ENCODE measurements at regions not wholly inside any gene's neighbourhood (a gene's known extent, or its start where the extent isn't known, plus 50 kb on each side); places are given as distances from the start of the nearest gene placed in this dataset.

DNA sequence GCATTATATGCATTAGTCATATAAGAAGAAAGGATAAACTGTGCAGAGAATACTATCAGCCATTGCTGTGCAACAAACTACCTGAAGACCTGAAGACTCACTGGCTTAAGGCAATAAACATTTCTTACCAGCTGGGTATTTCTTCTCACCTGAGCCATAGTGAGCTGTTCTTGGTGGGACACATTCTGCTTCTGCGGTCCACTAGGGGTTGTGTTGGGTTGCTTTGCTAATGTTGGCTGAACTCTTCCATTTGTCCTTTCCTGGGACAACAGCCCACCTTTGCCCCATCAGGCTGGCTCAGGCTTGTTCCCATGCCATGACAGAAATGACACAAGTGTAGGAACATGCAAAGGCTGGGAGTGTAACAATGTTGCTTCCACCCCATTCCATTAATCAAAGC is 388.6 kb downstream of the PCDH7 start:
- DNase-seq, result no peak

DNA sequence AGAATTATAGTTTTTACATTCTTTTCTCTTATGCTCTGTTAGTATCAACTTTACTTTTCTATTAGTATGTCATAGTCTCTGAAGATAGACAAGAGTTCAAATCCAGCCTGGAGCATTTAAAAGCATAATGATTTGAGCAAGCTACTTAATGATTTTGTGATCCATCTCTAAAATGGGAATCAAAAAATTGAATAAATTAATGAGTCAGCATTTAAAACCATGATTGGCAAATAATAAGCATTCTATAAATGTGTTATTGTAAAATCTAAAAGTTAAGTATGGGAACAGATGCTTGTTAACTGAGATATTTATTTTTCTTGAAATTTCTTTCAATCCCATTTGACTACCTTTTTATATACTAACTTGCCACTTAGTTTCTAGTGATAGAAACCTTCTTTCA is 391.6 kb downstream of the PCDH7 start:
- no peak for DNase-seq

DNA sequence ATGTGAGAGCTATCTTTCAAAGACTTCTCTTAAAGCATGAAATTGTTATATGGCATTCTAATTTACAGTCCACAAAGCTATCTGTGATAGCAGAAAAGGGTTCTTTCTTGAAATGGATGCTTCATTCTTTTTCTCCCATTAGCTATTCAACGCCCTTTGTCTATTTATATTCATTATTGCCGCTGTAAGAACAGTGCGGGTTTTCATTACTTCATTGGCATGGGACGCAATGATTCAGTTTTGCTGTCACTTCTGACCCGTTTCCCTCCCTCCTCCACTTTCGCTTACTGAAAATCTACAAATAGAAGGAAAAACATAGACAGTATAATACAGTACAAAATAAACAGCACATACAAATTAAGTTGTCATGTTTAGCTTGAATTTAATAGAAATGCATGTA is 394.6 kb downstream of the PCDH7 start:
- DNase-seq, result no peak

DNA sequence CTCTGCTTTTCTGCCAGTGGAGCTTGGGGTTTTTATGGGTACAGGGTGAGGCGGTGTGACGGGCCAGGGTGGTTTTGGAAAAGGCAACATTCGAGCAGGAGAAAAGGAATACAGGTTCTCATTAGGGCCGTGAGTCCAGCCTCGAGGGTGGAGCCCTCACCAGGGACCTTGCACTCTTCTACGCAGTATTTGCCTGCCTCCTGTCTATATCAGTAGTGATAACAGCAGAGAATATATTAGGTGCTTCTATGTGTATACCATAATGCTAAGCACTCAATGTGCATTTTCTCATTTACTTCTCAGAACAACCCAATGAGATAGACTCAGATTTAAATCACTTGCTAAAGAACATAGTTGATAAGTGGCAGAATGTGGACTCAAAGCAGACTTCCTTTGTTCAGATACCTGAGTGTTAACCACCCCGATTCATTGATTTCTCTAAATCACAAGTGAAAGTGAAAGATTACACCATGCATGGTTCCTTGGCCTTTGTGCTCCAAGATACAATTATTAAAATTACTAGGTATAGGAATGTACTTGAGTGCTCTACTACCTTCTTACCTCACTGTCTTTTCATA is 403.9 kb downstream of the PCDH7 start:
- DNase-seq, result no peak

DNA sequence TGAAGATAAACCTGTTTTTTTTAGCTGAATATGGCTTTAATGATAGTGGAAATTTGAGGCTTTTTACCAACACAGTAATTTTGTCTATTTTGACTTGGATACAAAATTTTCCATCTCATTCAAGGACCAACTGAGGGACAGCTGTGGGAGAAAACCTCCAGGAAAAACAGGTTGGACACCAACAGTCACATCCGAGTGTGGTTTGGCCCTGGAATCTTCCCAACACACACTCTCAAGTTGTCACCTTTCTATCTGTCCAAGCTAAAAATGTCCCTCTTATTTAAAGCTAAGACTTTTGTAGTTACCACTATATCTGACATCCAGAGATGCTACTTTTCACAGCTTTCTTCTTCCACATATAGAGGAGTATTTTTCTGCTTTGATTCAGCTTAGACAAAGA is 404.9 kb downstream of the PCDH7 start:
- no peak for DNase-seq

DNA sequence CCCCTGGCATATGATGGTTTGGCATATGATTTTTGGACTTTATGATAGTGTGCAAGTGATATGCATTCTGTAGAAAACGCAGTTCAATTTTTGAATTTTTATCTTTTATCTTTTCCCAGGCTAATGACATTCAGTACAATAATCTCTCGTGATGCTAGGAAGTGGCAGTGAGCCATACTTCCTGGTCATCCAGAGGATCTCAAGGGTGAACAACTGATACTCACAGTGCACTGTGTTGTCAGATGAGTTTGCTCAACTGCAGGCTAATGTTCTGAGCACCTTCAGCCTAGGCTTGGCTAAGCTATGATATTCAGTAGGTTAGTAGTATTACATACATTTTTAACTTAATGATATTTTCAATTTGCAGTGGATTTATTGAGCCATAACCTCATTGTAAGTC is 405.3 kb downstream of the PCDH7 start:
- no peak for DNase-seq

DNA sequence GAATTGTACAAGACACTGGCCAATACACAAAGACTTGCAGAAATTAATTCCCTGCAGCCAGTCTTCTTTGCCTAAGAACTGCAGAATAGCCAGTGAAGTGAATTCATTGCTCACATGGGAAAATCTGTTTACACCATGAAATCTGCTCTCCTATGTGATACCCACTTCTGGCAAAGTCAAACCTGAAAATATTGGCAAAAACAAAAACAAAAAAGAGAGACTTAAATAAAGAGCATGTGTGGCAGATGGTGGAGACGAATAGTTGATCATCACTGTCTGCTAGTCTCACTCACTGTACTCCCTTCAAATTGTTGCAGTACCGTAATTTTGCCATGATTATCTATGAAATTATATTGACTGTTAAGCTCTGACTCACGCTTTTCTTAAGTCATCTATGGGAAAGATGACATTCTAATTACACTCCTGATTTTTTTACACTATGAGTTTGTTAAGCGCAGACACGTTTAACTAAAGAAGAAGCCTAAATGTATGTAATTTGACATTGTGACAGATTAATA is 406.8 kb downstream of the PCDH7 start:
- DNase-seq, result no peak

DNA sequence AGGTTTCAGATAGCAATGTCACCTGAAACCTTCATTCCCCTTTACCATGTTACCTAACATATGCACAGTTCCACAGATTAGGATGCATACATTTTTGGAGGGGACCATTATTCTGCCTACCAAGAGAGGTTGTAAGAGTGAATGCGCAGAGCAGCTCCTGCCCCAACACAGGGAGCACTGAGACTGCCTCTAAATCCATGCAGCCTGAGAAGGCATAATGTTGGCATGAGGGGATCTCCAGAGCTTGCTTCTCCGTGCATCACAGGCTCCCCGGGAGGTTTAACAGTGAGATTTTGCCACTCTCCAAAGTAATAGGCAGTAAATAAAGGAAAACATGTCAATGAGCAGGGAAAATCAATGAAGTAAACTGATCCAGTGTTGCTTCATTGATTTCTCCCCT is 410.8 kb downstream of the PCDH7 start:
- no peak for DNase-seq

DNA sequence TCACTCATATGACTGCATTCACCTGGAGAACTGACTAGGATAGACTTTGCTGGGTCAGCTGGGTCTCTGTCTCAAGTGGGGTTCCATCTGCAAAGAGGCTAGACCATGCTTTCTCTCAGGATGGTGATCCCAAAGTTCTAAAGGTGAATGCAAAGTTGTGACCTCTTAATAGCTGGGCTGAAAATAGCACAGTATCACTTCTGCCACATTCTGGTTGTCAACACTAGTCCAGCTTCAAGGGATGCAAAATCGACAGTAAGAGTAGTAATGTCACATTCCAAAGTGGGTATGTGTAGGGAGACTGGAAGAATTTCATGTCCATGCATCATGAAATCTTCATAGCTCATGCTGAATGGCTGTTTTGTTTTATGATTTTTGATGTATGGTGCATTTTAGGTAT is 414.6 kb downstream of the PCDH7 start:
- DNase-seq, result no peak

DNA sequence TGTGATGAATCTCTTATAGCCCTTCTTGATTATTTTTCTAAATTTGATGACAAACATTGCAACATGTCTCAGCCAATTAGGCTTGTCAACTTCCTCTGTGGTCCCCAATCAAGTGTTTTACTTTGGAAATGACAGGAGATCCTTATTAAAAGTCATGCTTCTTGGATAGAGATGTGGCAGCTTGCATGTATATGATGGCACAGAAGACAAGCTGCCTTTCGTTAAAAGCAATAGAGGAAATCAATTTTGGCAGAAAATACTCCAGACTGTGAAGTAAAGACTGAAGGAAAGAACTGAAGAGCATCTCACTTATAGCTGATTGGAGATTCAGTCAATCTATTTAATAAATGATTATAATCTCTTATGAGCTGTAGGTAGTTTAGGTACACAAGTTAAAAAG is 419.6 kb downstream of the PCDH7 start:
- DNase-seq, result no peak

DNA sequence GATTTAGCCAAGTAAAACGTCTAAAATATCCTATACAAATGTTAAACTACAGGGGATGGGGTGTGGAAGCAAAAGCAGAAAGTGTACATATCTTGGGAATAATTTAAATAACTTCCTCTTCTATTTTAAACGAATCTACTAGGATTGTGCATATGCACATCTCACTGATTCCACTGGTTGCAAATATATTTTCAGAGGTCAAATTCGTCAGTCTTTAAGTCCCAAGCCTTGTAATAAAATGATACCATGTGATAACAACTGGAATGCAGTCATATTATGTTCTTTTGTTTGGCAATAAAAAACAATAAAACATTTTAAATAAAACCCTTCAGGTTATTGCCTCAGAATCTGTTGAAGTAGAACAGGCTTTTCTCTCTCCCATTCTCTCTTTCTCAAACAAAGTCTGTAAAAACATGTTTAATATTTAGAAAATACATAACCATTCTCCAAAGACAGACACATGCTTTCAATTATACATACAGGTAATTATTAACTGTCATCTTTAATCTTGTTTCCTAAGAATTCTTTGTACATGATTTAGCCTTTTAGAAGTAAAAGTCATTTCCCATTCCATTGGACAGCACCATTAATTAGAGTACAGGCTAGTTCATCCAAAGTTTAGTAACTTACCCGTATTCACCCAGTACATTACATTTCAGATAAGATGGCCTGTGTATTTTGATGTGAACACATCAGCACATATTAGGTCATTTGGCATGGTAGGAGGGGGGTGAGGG is 421.1 kb downstream of the PCDH7 start:
- DNase-seq, result no peak

DNA sequence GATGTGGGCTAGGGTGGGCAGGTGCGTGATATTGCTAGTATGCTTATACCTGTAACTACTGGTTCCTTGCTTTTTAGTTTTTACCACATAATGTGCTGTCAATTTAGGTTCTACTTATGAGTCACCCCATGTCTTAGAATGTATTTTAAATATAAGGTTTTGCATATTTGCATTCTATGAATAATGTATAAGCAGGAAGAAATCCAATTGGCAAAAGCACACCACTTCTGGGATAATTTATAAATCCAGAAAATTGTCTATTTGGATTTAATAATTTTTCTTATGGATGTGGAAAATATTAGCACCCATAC is 421.6 kb downstream of the PCDH7 start:
- DNase-seq, result no peak

DNA sequence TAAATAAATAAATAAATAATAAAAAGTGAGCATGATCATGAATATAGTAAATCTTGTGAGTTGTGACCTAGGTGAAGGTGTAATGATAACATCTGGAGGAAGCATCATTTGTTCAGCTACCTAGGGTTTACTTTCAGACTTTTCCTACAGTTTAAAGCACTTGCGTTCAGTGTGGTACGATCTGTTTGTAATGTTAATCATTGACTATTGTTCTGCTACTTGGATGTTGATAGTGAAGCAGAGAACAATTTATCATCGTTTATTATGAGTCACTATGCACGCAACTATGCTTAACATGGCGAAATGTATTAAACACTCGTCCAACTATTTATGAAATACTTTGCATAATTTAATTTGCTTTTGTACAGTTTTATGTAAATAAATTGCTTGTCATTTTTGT is 426.2 kb downstream of the PCDH7 start:
- DNase-seq, result no peak

DNA sequence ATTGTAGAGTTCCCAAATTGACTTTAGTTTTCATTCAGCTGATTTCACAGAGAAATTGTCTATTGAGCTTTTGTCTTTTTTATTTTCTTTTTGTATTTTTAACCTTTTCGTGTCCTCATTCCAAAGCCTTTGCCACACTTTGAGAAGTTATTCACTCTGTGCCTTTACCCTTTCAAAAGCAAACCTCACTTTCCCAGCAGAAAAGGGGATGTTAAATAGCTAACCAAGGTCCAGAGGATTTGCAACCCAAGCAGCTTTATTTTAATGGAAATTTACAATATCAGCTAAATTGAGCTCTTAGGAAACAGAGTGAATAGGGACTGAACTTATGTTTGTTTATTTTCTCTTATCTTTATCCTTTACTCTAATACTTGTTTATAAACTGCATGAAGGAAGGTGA is 428.8 kb downstream of the PCDH7 start:
- no peak for DNase-seq

DNA sequence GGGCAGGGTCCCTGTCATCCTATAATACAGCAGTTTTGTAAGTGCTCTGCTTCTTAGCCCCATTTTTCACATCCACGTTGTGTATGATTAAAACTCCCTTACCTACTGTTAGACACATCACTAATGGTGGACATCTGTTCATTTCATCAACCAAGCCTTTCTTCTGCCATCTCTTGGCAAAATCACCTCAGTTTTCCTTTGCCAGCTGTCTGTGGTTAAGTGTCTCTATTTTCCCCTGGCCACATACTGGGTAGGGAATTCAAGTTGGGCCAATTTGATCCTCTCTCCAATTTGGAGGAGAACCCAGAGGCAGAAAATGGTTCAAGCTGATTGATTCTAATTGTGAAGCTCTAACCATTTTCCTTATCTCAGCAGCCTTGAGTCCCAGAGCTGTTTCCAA is 436.1 kb downstream of the PCDH7 start:
- DNase-seq, result no peak

DNA sequence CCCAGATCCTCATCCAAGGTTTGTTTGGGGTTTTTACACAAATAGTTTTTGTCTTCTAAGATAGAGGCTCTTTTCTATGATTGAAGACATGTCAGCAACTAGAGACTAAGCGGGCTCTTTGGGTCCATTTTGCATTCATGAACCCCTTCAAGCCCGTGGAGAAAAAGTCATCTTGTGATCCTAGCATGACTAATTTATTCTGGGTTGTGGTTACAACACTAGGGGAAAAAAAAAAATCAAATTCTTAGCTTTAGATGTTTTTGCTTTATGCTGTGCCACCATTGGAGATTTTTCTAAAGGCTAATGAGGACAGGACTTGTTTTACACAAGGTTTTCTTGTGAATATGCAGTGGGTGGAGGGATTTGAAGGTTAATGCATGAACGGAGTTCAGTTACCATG is 440.0 kb downstream of the PCDH7 start:
- no peak for DNase-seq

DNA sequence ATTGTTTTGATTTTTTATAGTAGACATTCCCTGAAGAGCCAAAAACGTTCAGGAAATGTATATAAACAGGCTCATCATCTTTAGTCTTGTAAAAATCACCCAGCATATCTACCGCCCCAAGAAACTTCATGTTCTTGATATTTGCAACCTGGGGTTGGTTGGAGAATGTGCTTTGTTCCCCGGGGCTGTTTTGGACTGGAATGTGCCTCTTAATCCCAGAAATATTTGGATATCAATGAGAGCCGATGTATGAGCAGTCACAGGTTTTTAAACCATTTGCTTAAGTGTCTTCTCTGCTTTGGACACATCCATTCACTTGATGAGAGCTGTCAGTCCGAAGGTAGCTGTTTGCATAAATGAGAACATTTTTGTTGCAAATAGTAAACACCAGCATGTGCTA is 449.7 kb downstream of the PCDH7 start:
- DNase-seq, result no peak

DNA sequence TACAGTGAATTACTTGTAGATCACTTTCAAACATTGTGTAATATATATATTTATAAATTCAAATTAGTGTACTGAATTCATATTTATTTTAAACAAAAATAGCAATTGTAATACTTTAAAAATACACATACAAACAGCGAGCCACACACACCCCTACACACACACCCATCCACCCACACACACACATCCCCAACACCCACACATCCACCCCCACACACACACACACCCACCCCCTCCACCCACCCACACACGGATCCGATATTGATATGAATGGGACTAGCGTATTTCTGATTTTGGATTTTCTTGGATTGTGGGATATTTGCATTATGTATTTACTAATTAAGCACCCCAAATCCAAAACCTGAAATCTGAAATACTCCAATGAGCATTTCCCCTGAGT is 451.2 kb downstream of the PCDH7 start:
- DNase-seq, result no peak

DNA sequence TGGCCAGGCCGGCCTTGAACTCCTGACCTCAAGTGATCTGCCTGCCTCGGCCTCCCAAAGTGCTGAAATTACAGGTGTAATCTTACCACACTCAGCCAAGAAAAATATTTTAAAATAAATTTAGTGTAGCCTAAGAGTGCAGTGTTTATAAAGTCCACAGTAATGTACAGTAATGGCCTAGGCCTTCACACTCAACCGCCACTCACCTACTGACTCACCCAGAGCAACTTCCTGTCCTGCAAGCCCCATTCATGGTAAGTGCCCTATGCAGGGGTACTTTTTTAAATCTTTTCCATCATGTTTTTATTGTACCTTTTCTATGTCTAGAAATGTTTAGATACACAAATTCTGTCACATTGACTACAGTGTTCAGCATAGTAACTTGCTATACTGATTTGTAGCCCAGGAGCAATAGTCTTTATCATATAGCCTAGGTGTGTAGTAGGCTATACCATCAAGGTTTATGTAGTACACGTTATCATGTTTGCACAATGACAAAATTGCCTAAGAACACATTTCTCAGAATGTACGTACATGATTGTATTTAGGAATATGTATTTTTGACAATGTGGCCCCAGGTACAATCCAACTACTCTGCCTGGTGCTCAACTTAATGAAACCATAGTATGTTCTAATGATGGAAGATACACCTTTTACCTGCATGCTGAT is 455.2 kb downstream of the PCDH7 start:
- DNase-seq, result no peak

DNA sequence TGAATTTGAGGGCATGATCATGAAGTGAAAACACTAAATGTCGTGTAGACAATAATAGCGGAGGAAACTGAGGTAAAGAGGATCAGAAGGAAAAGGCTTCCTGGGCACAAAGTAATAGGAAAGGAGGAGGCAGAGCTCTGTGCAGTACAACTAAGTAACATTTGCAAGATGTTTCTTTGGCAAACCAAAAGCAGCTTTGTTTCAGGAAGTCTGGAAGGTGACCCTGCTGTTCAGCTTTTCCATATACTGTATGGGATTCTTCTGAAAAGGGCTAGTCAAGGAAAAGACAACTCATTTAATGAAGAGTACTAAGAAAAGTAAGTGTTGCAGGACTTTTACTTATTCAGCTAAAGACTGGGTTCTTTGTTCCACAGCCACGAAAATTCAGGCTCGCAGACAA is 463.1 kb downstream of the PCDH7 start:
- DNase-seq, result no peak

DNA sequence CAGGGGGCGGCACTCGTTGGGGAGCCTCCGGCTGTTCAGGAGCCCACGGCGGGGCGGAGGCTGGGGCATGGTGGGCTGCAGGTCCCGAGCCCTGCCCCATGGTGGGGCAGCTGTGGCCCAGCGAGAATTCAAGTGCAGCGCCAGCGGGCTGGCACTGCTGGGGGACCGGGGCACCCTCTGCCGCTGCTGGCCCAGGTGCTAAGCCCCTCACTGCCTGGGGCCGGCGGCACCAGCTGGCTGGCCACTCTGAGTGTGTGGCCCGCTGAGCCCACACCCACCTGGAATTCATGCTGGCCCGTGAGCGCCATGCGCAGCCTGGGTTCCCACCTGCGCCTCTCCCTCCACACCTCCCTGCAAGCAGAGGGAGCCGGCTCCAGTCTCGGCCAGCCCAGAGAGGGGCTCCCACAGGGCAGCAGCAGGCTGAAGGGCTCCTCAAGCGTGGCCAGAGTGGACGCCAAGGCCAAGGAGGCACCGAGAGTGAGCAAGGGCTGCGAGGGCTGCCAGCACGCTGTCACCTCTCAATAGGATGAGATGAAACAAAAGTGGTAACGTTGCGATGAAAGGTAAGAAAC is 464.9 kb downstream of the PCDH7 start:
- DNase-seq, result no peak

DNA sequence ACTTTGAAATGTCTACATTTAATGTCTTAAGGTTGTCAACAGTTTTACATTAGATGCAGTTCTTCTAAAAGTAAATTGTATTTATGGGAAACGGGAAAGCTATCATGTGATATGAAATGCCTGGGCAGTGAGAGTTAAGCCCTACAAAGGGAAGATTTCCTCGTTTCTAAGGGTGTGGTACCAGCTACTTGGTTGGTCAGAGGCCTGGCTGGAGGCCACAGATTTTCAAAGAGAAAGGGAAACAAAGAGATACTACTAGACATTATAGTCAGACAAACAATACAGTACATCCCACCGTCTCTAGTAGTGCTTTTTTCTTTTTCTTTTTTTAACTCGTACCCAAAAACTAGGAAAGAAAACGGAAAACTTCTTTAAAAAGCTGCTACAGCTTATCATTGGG is 467.8 kb downstream of the PCDH7 start:
- DNase-seq, result no peak

DNA sequence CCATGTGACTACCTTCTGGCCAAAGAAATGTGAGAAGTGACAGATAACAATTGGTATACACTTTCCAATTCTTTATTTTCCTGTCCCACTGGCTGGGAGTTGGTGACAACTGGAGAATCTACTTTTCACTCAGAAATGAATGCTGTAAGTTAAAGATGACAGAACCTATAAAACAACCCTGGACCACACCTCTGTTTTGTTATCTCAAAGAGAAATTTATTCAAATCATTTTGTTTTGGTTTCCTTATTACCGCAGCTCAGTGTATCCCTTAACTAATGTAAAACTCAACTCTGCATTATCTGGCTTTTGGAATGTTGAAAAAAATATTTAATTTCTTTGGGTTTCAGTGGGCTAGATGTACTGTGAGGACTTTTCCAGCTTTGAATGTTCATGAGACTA is 469.8 kb downstream of the PCDH7 start:
- DNase-seq, result no peak

DNA sequence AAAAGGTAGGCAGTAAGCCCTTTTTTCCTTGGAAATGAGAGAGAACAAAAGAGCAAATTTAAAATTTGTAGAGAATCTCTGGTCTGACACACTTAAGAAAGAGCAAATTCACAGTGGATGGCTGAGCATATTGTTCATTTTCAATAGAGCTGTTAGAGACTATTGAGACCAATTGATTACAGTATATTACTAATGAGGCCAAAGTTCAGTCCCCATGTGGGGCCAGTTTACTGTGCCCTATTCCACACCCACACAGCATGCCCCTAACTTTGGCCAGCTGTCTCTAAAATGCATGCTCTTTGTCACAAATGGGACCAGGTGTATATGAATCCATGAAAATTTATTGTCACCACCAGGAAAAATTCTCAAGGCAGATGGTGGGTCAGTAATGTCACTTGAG is 470.5 kb downstream of the PCDH7 start:
- no peak for DNase-seq

Data from right kidney (tissue), 1 donor.